ENCODE measurements at regions not wholly inside any gene's neighbourhood (a gene's known extent, or its start where the extent isn't known, plus 50 kb on each side); places are given as distances from the start of the nearest gene placed in this dataset.

GRCh38 chrX:112901869-112902725 is 61.5 kb upstream of the AMOT start:
- no peak for TF ChIP-seq GABPA (IDR thresholded peaks at IDR 0.05; ENCODE audit: low read depth)
- no peak for TF ChIP-seq CTCF (IDR thresholded peaks at IDR 0.05; ENCODE audit: insufficient read depth, low read length)
- no peak for TF ChIP-seq POLR2AphosphoS5 (IDR thresholded peaks at IDR 0.05; ENCODE audit: low read depth)
- TF ChIP-seq REST (IDR thresholded peaks at IDR 0.05; ENCODE audit: insufficient replicate concordance, low read depth): no peak
- TF ChIP-seq SPI1 (IDR thresholded peaks at IDR 0.05; ENCODE audit: borderline replicate concordance, low read depth): no peak
